GM19395 (cell line): ENCODE measurements at regions not wholly inside any gene's neighbourhood (a gene's known extent, or its start where the extent isn't known, plus 50 kb on each side); places are given as distances from the start of the nearest gene placed in this dataset.
"Not testable (repeated sequence)": the region's sequence is repeated elsewhere in the genome, so short reads cannot be mapped to it uniquely, and the experiment has no call there.

Source experiments
- ATAC-seq: cut with Tn5 transposase; IDR thresholded peaks from one replicate; pipeline ENCODE4 v1.9.1; 2021; ENCODE audit warnings: mild to moderate bottlenecking, moderate library complexity; ENCODE audit not compliant: unreplicated experiment

GRCh38 chr10:118870467-118871243 lies 115.9 kb upstream of the CACUL1 start:
- no peak for ATAC-seq

- no peak for ATAC-seq
Measured at GRCh38 chr10:118871244-118871865, 116.6 kb upstream of the CACUL1 start.

GRCh38 chr10:118873091-118873737 lies 118.4 kb upstream of the CACUL1 start:
- ATAC-seq: no peak

- ATAC-seq: no peak
Measured at GRCh38 chr10:118873738-118874105, 119.0 kb upstream of the CACUL1 start.

GRCh38 chr10:118874171-118874570 lies 119.4 kb upstream of the CACUL1 start:
- no peak for ATAC-seq

GRCh38 chr10:118875087-118875486 lies 120.3 kb upstream of the CACUL1 start:
- ATAC-seq: no peak

- ATAC-seq: no peak
Measured at GRCh38 chr10:118882741-118883140, 128.0 kb upstream of the CACUL1 start.

- ATAC-seq: no peak
Measured at GRCh38 chr10:118892255-118892654, 137.3 kb upstream of the NANOS1 start.

- ATAC-seq: not testable (repeated sequence)
Measured at GRCh38 chr10:118894891-118895290, 134.6 kb upstream of the NANOS1 start.

- no peak for ATAC-seq
Measured at GRCh38 chr10:118900617-118901016, 128.9 kb upstream of the NANOS1 start.

GRCh38 chr10:118901380-118901779 lies 128.1 kb upstream of the NANOS1 start:
- ATAC-seq: no peak

GRCh38 chr10:118901906-118902305 lies 127.6 kb upstream of the NANOS1 start:
- ATAC-seq: no peak

GRCh38 chr10:118902656-118903055 lies 126.9 kb upstream of the NANOS1 start:
- ATAC-seq: not testable (repeated sequence)

GRCh38 chr10:118903251-118903650 lies 126.3 kb upstream of the NANOS1 start:
- ATAC-seq: no peak

- no peak for ATAC-seq
Measured at GRCh38 chr10:118903691-118904090, 125.8 kb upstream of the NANOS1 start.

GRCh38 chr10:118904286-118904685 lies 125.2 kb upstream of the NANOS1 start:
- no peak for ATAC-seq

- no peak for ATAC-seq
Measured at GRCh38 chr10:118907051-118907450, 122.5 kb upstream of the NANOS1 start.

GRCh38 chr10:118908557-118909256 lies 120.8 kb upstream of the NANOS1 start:
- no peak for ATAC-seq

- ATAC-seq: no peak
Measured at GRCh38 chr10:118910702-118911101, 118.8 kb upstream of the NANOS1 start.

- no peak for ATAC-seq
Measured at GRCh38 chr10:118911363-118911762, 118.2 kb upstream of the NANOS1 start.

GRCh38 chr10:118912961-118913600 lies 116.4 kb upstream of the NANOS1 start:
- no peak for ATAC-seq
